Suprapubic skin (tissue), 4 donors: ENCODE measurements at regions not wholly inside any gene's neighbourhood (a gene's known extent, or its start where the extent isn't known, plus 50 kb on each side); places are given as distances from the start of the nearest gene placed in this dataset.

Experiments used
- EP300 ChIP-seq: sonication (generic); formaldehyde crosslinking; IDR thresholded peaks from one replicate; pipeline ENCODE4 v1.6.1; 2017; ENCODE audit warnings: antibody characterized with exemption
- POLR2A ChIP-seq, 2 donors: fragments of 450-650 bp; IDR thresholded peaks; one replicate each; pipeline ENCODE4 v1.6.1; 2017; ENCODE audit warnings: antibody characterized with exemption in 2 of 2, mild to moderate bottlenecking in 2 of 2, moderate library complexity in 2 of 2
- POLR2AphosphoS5 ChIP-seq, 3 donors: sonication (generic); formaldehyde crosslinking; IDR thresholded peaks; one replicate each; pipeline ENCODE4 v1.6.1; 2017; ENCODE audit warnings: antibody characterized with exemption in 3 of 3
- TF ChIP-seq, protein P1 (sequence below), 2 donors: fragments of 200-600 bp in 1 of 2; fragments of 450-650 bp in 1 of 2; sonication (generic) in 1 of 2; IDR thresholded peaks; one replicate each; pipeline ENCODE4 v1.5.1; 2016 to 2019; ENCODE audit warnings: antibody characterized with exemption in 2 of 2, mild to moderate bottlenecking in 1 of 2, moderate library complexity in 1 of 2

DNA sequence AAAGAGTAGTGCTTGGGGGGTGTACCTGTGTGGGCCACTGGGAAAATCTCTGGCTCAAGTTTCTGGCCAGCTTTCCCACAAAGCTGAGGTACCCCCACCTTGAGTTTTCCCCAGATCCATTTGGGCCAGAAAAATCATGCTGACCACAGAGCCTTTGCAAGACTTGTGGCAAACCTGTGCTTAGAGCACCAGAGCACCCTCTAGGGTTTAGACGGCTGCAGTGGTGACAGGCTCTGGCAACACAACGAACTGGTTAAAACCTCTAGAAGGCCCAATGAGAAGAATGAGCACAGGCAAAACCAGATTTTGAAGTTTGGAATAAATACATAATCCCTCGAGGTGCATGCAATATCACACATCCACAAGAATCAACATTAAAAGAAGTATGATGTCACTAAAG, 290.7 kb upstream of the FOLH1 start:
- TF ChIP-seq, protein P1, sequence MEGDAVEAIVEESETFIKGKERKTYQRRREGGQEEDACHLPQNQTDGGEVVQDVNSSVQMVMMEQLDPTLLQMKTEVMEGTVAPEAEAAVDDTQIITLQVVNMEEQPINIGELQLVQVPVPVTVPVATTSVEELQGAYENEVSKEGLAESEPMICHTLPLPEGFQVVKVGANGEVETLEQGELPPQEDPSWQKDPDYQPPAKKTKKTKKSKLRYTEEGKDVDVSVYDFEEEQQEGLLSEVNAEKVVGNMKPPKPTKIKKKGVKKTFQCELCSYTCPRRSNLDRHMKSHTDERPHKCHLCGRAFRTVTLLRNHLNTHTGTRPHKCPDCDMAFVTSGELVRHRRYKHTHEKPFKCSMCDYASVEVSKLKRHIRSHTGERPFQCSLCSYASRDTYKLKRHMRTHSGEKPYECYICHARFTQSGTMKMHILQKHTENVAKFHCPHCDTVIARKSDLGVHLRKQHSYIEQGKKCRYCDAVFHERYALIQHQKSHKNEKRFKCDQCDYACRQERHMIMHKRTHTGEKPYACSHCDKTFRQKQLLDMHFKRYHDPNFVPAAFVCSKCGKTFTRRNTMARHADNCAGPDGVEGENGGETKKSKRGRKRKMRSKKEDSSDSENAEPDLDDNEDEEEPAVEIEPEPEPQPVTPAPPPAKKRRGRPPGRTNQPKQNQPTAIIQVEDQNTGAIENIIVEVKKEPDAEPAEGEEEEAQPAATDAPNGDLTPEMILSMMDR (IDR thresholded peaks at IDR 0.05), result no peak
- TF ChIP-seq POLR2A (IDR thresholded peaks at IDR 0.05), result no peak
- TF ChIP-seq EP300, result no peak
- TF ChIP-seq POLR2AphosphoS5 (IDR thresholded peaks at IDR 0.05), result no peak
